WERI-Rb-1 (cell line): ENCODE measurements at regions not wholly inside any gene's neighbourhood (a gene's known extent, or its start where the extent isn't known, plus 50 kb on each side); places are given as distances from the start of the nearest gene placed in this dataset.

ENCODE experiments used
- DNase-seq: peaks from one replicate; pipeline ENCODE4 v3.0.0-alpha.2; 2020
- H3K27ac ChIP-seq: fragments of 250-450 bp; sonication (Bioruptor Pico); 2 replicates; pipeline ENCODE4 v1.5.1; 2020; ENCODE audit warnings: mild to moderate bottlenecking, moderate library complexity
- H3K27me3 ChIP-seq: fragments of 250-450 bp; sonication (Bioruptor Pico); 2 replicates; pipeline ENCODE4 v1.5.1; 2021; ENCODE audit warnings: mild to moderate bottlenecking, low read depth, moderate library complexity; ENCODE audit not compliant: insufficient read depth, severe bottlenecking
- H3K36me3 ChIP-seq: fragments of 250-450 bp; sonication (Bioruptor Pico); 2 replicates; pipeline ENCODE4 v1.5.1; 2020; ENCODE audit warnings: mild to moderate bottlenecking, moderate library complexity
- H3K4me3 ChIP-seq: 2 replicates; pipeline ENCODE4 v1.5.1; 2011; ENCODE audit warnings: low read depth, mild to moderate bottlenecking, control low read depth, low read length
- H3K9me3 ChIP-seq: fragments of 250-450 bp; sonication (Bioruptor Pico); 2 replicates; pipeline ENCODE4 v1.5.1; 2021; ENCODE audit warnings: mild to moderate bottlenecking, moderate library complexity; ENCODE audit not compliant: severe bottlenecking
- CTCF ChIP-seq: IDR thresholded peaks from 2 replicates; pipeline ENCODE4 v1.5.1; 2011; ENCODE audit warnings: low read depth, mild to moderate bottlenecking, control low read depth, inconsistent platforms, low read length

GRCh38 chr2:14891546-14891945 is 259.0 kb downstream of the LRATD1 start:
- no peak for DNase-seq
- Histone ChIP-seq H3K9me3 (no peaks in the 10 kb centered on the region), H3K27me3 (no peaks in the 10 kb centered on the region)

GRCh38 chr2:14896330-14897030 is 264.0 kb downstream of the LRATD1 start:
- no peaks in the 10 kb centered on the region for H3K27me3 ChIP-seq
- no peak overlapping the region for H3K27ac ChIP-seq
- H3K36me3 ChIP-seq = no peaks in the 10 kb centered on the region
- no peak for TF ChIP-seq CTCF
- DNase-seq = no peak
- no peak overlapping the region for H3K4me3 ChIP-seq
- H3K9me3 ChIP-seq = no peaks in the 10 kb centered on the region

More at GRCh38 chr2:14891546-14891945, 259.0 kb downstream of the LRATD1 start:
- no peak for TF ChIP-seq CTCF
- Histone ChIP-seq H3K27ac (no peak overlapping the region), H3K36me3 (no peaks in the 10 kb centered on the region), H3K4me3 (no peak overlapping the region)

- no peak for DNase-seq
- Histone ChIP-seq H3K9me3 (peaks cover 3% of the 10 kb centered on the region), H3K27ac (no peak overlapping the region), H3K4me3 (no peak overlapping the region), H3K36me3 (no peaks in the 10 kb centered on the region), H3K27me3 (no peaks in the 10 kb centered on the region)
- TF ChIP-seq CTCF = no peak
Observed at GRCh38 chr2:14899621-14900414, 267.3 kb downstream of the LRATD1 start.

GRCh38 chr2:14901737-14902136 is 269.2 kb downstream of the LRATD1 start:
- Histone ChIP-seq H3K27ac (no peak overlapping the region), H3K36me3 (no peaks in the 10 kb centered on the region), H3K27me3 (no peaks in the 10 kb centered on the region), H3K9me3 (peaks cover 3% of the 10 kb centered on the region), H3K4me3 (no peak overlapping the region)
- TF ChIP-seq CTCF = no peak
- no peak for DNase-seq

GRCh38 chr2:14902953-14903352 is 270.4 kb downstream of the LRATD1 start:
- peaks cover 3% of the 10 kb centered on the region for H3K9me3 ChIP-seq
- no peak overlapping the region for H3K27ac ChIP-seq
- no peaks in the 10 kb centered on the region for H3K36me3 ChIP-seq
- H3K4me3 ChIP-seq = no peak overlapping the region
- no peaks in the 10 kb centered on the region for H3K27me3 ChIP-seq
- TF ChIP-seq CTCF = no peak
- no peak for DNase-seq
